HG03469 (cell line): ENCODE measurements at regions not wholly inside any gene's neighbourhood (a gene's known extent, or its start where the extent isn't known, plus 50 kb on each side); places are given as distances from the start of the nearest gene placed in this dataset.

ENCODE experiments used
- ATAC-seq: cut with Tn5 transposase; IDR thresholded peaks from one replicate; pipeline ENCODE4 v1.9.1; 2021; ENCODE audit warnings: mild to moderate bottlenecking, moderate library complexity, moderate number of reproducible peaks; ENCODE audit not compliant: unreplicated experiment

DNA sequence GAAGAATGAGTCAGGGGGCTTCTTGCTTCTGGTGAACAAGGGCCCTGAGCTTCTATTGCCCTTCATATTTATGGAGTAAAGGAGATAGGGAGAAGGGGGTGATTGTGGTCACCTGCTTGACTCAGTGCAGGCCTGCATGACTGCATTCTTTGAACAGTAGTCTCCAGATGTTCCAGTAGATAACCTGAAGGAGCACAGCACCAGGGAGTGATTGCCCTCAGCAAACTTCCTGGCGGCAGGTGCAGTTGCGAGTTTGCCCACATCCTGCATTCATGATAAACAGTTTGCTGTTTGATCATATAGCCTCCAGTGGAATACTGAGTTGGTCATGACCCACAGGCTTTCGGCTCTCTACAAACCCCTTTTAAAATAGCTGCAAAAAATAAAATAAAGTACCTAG is 1632.7 kb downstream of the OTOL1 start:
- ATAC-seq, result no peak

DNA sequence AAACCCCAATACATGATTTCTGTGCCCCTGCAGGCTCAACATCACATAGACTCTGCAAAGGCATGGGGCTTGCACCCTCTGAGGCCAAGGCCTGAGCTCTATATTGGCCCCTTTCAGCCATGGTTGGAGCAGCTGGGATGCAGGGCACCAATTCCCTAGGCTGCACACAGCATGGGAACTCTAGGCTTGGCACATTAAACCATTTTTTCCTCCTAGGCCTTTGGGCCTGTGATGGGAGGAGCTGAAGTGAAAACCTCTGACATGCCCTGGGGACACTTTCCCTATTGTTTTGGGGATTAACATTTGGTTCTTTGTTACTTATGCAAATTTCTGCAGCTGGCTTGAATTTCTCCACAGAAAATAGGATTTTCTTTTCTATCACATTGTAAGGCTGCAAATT is 1629.5 kb downstream of the OTOL1 start:
- ATAC-seq, result no peak
